H1 (cell line): ENCODE measurements at regions not wholly inside any gene's neighbourhood (a gene's known extent, or its start where the extent isn't known, plus 50 kb on each side); places are given as distances from the start of the nearest gene placed in this dataset.

Source experiments
- CHD2 ChIP-seq: IDR thresholded peaks from 2 replicates; pipeline ENCODE4 v1.6.1; 2012; ENCODE audit warnings: low read length, improper control_type of control experiment
- EZH2 ChIP-seq: fragments of 200-600 bp; sonication (generic); IDR thresholded peaks from 2 replicates; pipeline ENCODE4 v1.7.1; 2012; ENCODE audit warnings: low read depth, mild to moderate bottlenecking, moderate library complexity, low read length, inconsistent platforms; ENCODE audit not compliant: severe bottlenecking
- JUND ChIP-seq: IDR thresholded peaks from 2 replicates; pipeline ENCODE4 v1.6.1; 2011; ENCODE audit warnings: mild to moderate bottlenecking, improper control_type of control experiment, low read length
- POLR2A ChIP-seq, 2 experiments: IDR thresholded peaks; 1 replicate in 1 of 2; 2 replicates in 1 of 2; pipeline ENCODE4 v1.6.1; 2011; ENCODE audit warnings: low read depth in 2 of 2, low read length in 2 of 2, mild to moderate bottlenecking in 2 of 2; ENCODE audit errors: control extremely low read depth in 1 of 2
- POU5F1 ChIP-seq: IDR thresholded peaks from 2 replicates; pipeline ENCODE4 v1.6.1; 2011; ENCODE audit warnings: low read depth, mild to moderate bottlenecking, low read length, moderate library complexity
- RFX5 ChIP-seq: IDR thresholded peaks from 2 replicates; pipeline ENCODE4 v1.6.1; 2011; ENCODE audit warnings: low read depth, low read length, improper control_type of control experiment, borderline replicate concordance
- RNF2 ChIP-seq: fragments of 200-900, 300-1000 bp; sonication (generic); IDR thresholded peaks from 2 replicates; pipeline ENCODE4 v1.7.1; 2016; ENCODE audit warnings: borderline replicate concordance, low read depth, mild to moderate bottlenecking, antibody characterized with exemption, low read length; ENCODE audit not compliant: poor library complexity, severe bottlenecking; ENCODE audit errors: missing control alignments
- SRF ChIP-seq: IDR thresholded peaks from 2 replicates; pipeline ENCODE4 v1.6.1; 2011; ENCODE audit warnings: mild to moderate bottlenecking, low read depth, low read length, moderate library complexity
- TBP ChIP-seq: IDR thresholded peaks from 2 replicates; pipeline ENCODE4 v1.6.1; 2011; ENCODE audit warnings: low read depth, low read length, improper control_type of control experiment
- TEAD4 ChIP-seq: IDR thresholded peaks from 2 replicates; pipeline ENCODE4 v1.6.1; 2012; ENCODE audit warnings: low read depth, low read length, inconsistent platforms, mixed read lengths
- TF ChIP-seq, protein P1 (sequence below), 3 experiments: IDR thresholded peaks; 1 replicate in 2 of 3; 2 replicates in 1 of 3; pipeline versions ENCODE4 v1.5.1 to v1.6.1; 2011; ENCODE audit warnings: low read length in 3 of 3, mild to moderate bottlenecking in 3 of 3, inconsistent platforms in 2 of 3, low read depth in 1 of 3, moderate library complexity in 1 of 3; ENCODE audit not compliant: insufficient read depth in 1 of 3; ENCODE audit errors: control extremely low read depth in 1 of 3
- TF ChIP-seq, protein P2 (sequence below): IDR thresholded peaks from 2 replicates; pipeline ENCODE4 v1.6.1; 2011; ENCODE audit warnings: low read length, improper control_type of control experiment
- TF ChIP-seq, protein P3 (sequence below): IDR thresholded peaks from 2 replicates; pipeline ENCODE4 v1.6.1; 2012; ENCODE audit warnings: inconsistent platforms

DNA sequence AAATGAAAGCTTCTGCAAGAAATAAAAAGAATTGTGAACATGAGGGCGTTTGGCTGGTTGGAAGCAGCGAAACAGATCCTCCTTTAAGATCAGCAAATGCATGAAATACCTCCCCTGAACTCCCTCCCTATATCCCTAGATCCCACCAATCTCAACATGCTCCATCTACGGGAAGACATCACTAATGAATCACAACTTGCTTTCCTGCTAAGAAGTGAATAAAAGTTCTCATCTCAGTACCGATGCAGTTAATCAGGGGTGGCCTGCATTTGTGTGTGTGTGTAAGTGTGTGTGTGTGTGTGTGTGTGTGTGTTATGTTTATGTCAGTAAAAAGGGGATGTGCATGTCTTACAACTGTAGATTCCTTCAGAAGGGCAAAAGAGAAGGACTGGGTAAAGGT is 238.7 kb downstream of the LIG4 start:
- no peak for TF ChIP-seq POLR2A (IDR thresholded peaks at IDR 0.05; ENCODE audit: control extremely low read depth in 1 of 2, low read depth in 2 of 2, low read length in 2 of 2)
- no peak for TF ChIP-seq EZH2
- no peak for TF ChIP-seq RFX5
- TF ChIP-seq TEAD4 = no peak
- TF ChIP-seq CHD2 = no peak
- TF ChIP-seq JUND = no peak
- TF ChIP-seq, protein P1, sequence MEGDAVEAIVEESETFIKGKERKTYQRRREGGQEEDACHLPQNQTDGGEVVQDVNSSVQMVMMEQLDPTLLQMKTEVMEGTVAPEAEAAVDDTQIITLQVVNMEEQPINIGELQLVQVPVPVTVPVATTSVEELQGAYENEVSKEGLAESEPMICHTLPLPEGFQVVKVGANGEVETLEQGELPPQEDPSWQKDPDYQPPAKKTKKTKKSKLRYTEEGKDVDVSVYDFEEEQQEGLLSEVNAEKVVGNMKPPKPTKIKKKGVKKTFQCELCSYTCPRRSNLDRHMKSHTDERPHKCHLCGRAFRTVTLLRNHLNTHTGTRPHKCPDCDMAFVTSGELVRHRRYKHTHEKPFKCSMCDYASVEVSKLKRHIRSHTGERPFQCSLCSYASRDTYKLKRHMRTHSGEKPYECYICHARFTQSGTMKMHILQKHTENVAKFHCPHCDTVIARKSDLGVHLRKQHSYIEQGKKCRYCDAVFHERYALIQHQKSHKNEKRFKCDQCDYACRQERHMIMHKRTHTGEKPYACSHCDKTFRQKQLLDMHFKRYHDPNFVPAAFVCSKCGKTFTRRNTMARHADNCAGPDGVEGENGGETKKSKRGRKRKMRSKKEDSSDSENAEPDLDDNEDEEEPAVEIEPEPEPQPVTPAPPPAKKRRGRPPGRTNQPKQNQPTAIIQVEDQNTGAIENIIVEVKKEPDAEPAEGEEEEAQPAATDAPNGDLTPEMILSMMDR (IDR thresholded peaks at IDR 0.05; ENCODE audit: control extremely low read depth in 1 of 3, insufficient read depth in 1 of 3, low read depth in 1 of 3, low read length in 3 of 3) = no peak
- TF ChIP-seq, protein P2, sequence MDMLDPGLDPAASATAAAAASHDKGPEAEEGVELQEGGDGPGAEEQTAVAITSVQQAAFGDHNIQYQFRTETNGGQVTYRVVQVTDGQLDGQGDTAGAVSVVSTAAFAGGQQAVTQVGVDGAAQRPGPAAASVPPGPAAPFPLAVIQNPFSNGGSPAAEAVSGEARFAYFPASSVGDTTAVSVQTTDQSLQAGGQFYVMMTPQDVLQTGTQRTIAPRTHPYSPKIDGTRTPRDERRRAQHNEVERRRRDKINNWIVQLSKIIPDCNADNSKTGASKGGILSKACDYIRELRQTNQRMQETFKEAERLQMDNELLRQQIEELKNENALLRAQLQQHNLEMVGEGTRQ = no peak
- no peak for TF ChIP-seq POU5F1
- TF ChIP-seq, protein P3, sequence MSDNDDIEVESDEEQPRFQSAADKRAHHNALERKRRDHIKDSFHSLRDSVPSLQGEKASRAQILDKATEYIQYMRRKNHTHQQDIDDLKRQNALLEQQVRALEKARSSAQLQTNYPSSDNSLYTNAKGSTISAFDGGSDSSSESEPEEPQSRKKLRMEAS = no peak
- TF ChIP-seq TBP = no peak
- TF ChIP-seq RNF2 = no peak
- no peak for TF ChIP-seq SRF
